PFSK-1 (cell line): ENCODE measurements at regions not wholly inside any gene's neighbourhood (a gene's known extent, or its start where the extent isn't known, plus 50 kb on each side); places are given as distances from the start of the nearest gene placed in this dataset.

ENCODE experiments used
- FOXP2 ChIP-seq: optimal IDR thresholded peaks from 2 replicates; pipeline ENCODE3; 2011; ENCODE audit warnings: borderline replicate concordance, control low read depth, inconsistent platforms; ENCODE audit not compliant: insufficient read depth; ENCODE audit errors: extremely low read length, extremely low read depth
- POLR2AphosphoS5 ChIP-seq: IDR thresholded peaks from 2 replicates; pipeline ENCODE4 v1.6.1; 2012; ENCODE audit warnings: low read depth, mild to moderate bottlenecking, control low read depth, low read length, moderate library complexity
- REST ChIP-seq, 2 experiments: IDR thresholded peaks; 2 replicates each; pipeline versions ENCODE4 v1.6.1 to v1.8.0; 2011 to 2012; ENCODE audit warnings: low read depth in 2 of 2, low read length in 2 of 2, control low read depth in 1 of 2, inconsistent platforms in 1 of 2, mild to moderate bottlenecking in 1 of 2, moderate library complexity in 1 of 2; ENCODE audit not compliant: insufficient read depth in 1 of 2
- SIN3A ChIP-seq: IDR thresholded peaks from 2 replicates; pipeline ENCODE4 v1.6.1; 2012; ENCODE audit warnings: mild to moderate bottlenecking, low read length, moderate library complexity, borderline replicate concordance; ENCODE audit not compliant: insufficient read depth
- TAF1 ChIP-seq: IDR thresholded peaks from 2 replicates; pipeline ENCODE4 v1.6.1; 2012; ENCODE audit warnings: low read length, control low read depth, borderline replicate concordance; ENCODE audit not compliant: insufficient read depth

- no peak for TF ChIP-seq REST (IDR thresholded peaks at IDR 0.05; ENCODE audit: insufficient read depth in 1 of 2, low read depth in 2 of 2, low read length in 2 of 2)
- no peak for TF ChIP-seq FOXP2
- no peak for TF ChIP-seq POLR2AphosphoS5
- no peak for TF ChIP-seq SIN3A
- TF ChIP-seq TAF1, result no peak
Measured at GRCh38 chr7:4604456-4604940, 77.6 kb upstream of the FOXK1 start.

GRCh38 chr7:4606797-4607196 lies 75.3 kb upstream of the FOXK1 start:
- TF ChIP-seq FOXP2 (no peak), SIN3A (no peak), TAF1 (no peak), REST (IDR thresholded peaks at IDR 0.05; ENCODE audit: insufficient read depth in 1 of 2, low read depth in 2 of 2, low read length in 2 of 2) (no peak), POLR2AphosphoS5 (no peak)

- no peak for TF ChIP-seq REST (IDR thresholded peaks at IDR 0.05; ENCODE audit: insufficient read depth in 1 of 2, low read depth in 2 of 2, low read length in 2 of 2)
- TF ChIP-seq TAF1, result no peak
- TF ChIP-seq SIN3A, result no peak
Measured at GRCh38 chr7:4607311-4607729, 74.8 kb upstream of the FOXK1 start.

- no peak for TF ChIP-seq TAF1
- TF ChIP-seq SIN3A, result no peak
- TF ChIP-seq FOXP2, result no peak
- no peak for TF ChIP-seq POLR2AphosphoS5
- no peak for TF ChIP-seq REST (IDR thresholded peaks at IDR 0.05; ENCODE audit: insufficient read depth in 1 of 2, low read depth in 2 of 2, low read length in 2 of 2)
Measured at GRCh38 chr7:4610768-4611467, 71.2 kb upstream of the FOXK1 start.

GRCh38 chr7:4612237-4612636 lies 69.9 kb upstream of the FOXK1 start:
- TF ChIP-seq SIN3A (no peak), POLR2AphosphoS5 (no peak), TAF1 (no peak), FOXP2 (no peak), REST (IDR thresholded peaks at IDR 0.05; ENCODE audit: insufficient read depth in 1 of 2, low read depth in 2 of 2, low read length in 2 of 2) (no peak)
